HG02678 (cell line): ENCODE measurements at regions not wholly inside any gene's neighbourhood (a gene's known extent, or its start where the extent isn't known, plus 50 kb on each side); places are given as distances from the start of the nearest gene placed in this dataset.
"Not testable (repeated sequence)": the region's sequence is repeated elsewhere in the genome, so short reads cannot be mapped to it uniquely, and the experiment has no call there.

ENCODE experiments used
- ATAC-seq: cut with Tn5 transposase; IDR thresholded peaks from one replicate; pipeline ENCODE4 v1.9.1; 2021; ENCODE audit warnings: mild to moderate bottlenecking, moderate library complexity; ENCODE audit not compliant: unreplicated experiment

- not testable (repeated sequence) for ATAC-seq
Measured at GRCh38 chr1:120357046-120357445, 57.8 kb upstream of the NBPF8 start.

- not testable (repeated sequence) for ATAC-seq
Measured at GRCh38 chr1:120356170-120356569, 58.7 kb upstream of the NBPF8 start.

DNA sequence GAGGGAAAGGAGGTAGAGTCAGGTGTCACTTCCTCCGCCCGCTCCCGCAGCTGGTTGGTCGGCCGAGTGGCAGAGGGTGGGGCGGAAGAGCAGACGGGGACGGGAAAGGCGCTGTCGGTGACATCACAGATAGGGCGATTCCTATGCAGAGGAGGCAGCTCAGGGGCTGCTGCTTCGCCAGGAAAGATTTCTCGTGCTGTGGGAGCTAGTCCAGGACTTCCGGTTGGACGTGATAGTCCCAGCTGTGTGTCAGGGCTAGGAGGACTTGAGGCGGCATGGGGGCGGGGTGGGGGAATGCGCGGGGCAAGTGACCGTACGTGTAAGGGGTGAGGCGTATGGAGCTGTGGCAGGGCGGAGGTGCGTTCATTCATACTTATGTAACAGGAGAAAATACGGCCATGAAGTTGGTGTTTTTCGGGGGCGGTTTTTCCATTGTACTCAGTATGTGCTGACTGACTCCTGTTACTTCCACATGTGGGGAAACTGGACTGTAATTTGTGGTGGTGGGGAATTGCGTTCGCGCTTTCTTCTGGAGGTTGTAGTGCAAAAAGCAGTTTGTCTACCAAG lies 60.1 kb upstream of the NBPF8 start:
- peak; percentile 96 for ATAC-seq

- not testable (repeated sequence) for ATAC-seq
Measured at GRCh38 chr1:120342231-120343073, 72.4 kb upstream of the NBPF8 start.

DNA sequence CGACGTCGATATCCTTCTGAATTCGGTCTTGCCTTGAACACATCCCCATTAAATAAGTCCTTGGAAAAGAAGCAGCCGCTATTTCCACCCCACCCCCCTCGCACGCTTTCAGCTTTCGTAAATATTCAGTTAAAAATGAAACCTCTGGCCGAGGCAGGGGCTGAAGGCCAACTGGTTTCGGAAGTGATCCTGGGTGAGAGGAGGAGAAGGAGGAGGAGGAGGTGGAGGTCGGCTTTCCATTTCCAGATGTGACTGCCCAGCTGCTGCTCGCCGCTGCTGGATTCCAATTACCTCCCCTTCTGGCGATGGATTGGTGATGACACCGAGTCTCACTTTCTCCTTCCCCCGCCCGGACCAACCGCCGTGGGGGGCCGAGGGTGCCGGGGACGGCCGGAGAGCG lies 73.1 kb upstream of the NBPF8 start:
- not testable (repeated sequence) for ATAC-seq

- not testable (repeated sequence) for ATAC-seq
Measured at GRCh38 chr1:120340838-120341751, 73.7 kb upstream of the NBPF8 start.

DNA sequence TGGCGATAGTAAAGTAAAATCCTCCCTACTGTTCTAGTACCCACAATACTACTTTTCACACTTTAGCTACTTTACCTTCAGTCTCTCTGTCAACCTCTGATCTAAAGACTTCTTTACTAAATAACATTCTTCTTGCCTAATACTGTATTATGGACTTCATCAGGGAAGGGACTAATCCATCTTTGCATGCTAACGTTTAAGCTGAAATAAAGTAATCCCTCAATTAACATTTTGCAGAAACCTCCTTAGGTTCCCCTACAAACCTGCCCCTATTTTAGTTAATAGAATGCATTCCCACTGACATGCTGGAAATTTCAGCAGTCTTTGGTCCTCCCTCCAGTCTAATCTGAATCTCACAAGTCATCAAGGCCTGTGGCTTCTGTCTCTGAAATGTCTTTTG lies 99.1 kb upstream of the NBPF8 start:
- ATAC-seq = not testable (repeated sequence)

DNA sequence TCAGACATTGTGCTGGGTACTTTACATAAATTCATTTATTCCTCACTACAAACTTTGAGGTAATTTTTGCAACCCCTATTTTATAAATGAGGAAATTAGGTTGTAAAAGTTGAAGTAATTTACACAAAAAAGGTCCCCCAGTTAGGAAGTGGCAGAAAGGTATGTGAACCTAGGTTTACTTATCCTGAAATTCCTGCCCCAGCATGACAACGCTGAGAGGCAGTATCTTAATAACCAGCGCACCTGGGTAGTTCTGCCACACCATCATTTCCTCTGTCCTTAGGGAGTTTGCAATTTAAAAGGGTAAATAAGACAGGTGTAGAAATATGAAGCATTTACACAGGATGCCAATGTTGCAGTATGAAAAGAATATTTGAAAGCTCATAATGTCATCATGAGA lies 102.9 kb upstream of the NBPF8 start:
- not testable (repeated sequence) for ATAC-seq

DNA sequence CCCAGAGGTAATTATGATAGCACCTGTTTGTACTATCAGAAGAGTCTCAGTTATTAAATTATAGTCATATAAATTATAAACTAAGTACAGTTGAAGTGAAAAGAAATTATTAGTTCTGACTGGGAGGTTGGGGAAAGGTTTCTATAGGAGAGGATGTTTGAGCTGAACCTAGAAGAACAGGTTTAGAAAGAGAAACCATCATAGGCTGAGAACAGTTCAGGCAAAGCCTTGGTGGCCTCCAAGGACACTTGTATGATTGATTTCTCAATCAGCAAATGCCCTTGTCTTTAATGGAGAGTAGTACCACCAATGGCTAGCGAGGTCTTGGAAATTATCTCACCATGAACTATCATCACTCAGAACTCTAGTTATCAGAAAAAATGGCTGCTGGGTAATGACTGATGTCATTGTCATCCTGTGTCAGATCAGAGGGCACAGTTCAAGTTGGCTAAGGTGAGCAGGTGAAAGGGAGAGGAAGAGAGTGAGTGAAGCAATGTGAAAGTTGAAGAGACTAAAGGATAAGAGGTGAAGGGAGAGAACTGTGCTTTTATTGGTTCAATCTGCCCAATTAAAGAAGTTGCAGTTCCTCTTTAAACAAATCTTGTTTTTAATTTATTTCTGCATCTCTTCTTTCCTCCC lies 105.8 kb upstream of the NBPF8 start:
- ATAC-seq = not testable (repeated sequence)

DNA sequence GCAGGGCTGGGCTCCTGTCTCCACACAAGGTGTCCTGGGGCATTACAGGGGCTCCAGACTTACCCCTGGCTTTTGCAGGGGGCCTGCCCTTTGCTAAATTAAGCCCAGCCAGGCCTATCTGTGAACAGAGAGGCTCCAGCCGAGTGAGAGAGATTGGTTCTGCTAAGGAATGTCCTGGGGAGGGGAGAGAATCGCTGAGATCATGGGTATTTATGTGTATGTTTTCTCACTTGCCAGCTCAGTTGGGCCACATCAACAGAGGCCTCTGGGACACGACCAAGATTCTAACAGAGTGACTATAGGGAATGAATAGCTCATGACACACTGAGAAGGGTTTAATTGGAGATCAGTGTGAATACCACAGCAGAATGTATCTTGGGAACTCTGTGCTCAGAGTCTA lies 109.8 kb upstream of the NBPF8 start:
- ATAC-seq = not testable (repeated sequence)

GRCh38 chr1:120304341-120304740 lies 110.5 kb upstream of the NBPF8 start:
- not testable (repeated sequence) for ATAC-seq

DNA sequence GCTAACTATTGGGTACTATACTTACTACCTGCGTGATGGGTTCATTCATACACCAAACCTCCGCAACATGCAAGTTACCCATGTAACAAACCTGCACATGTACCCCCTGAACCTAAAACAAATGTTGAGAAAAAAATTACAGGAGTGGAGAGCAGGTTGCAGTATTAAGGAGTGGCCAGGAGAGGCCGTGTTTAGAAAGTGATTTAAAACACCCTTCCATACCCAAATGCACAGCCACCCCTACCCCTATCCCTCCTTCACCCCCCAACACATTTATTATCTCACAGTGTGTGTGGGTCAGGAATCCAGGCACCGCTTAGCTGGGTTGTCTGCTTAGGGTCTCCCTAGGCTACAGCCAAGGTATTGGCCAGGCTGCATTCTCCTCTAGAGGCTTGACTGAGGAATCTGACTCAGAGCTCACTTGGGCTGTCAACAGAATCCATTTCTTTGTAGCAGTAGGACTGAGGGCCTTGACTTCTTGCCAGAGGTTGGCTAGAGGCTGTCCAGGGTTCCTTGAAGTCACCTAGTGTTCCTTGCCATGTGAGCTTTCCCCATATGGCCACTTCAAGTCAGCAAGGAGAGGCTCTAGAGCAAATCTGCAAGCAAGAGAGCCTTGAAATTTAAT lies 115.3 kb upstream of the NBPF8 start:
- not testable (repeated sequence) for ATAC-seq

GRCh38 chr1:120298487-120298886 lies 116.3 kb upstream of the NBPF8 start:
- not testable (repeated sequence) for ATAC-seq

GRCh38 chr1:120297345-120297953 lies 117.4 kb upstream of the NBPF8 start:
- not testable (repeated sequence) for ATAC-seq

DNA sequence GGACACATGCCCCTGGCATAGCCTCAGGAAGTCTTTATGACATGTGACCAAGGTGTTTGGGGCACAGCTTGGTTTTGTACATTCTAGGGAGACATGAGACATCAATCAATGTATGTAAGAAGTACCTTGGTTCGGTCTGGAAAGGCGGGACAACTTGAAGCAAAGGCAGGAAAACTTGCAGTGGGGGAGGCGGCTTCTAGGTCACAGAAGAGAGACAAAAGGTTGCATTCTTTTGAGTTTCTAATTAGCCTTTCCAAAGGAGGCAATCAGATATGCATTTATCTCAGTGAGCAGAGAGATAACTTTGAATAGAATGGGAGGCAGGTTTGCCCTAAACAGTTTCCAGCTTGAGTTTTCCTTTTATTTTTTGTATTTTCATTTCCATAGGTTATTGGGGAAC lies 113.8 kb upstream of the SEC22B start:
- not testable (repeated sequence) for ATAC-seq

- not testable (repeated sequence) for ATAC-seq
Measured at GRCh38 chr1:120289601-120290074, 113.3 kb upstream of the SEC22B start.

- not testable (repeated sequence) for ATAC-seq
Measured at GRCh38 chr1:120288814-120289600, 112.7 kb upstream of the SEC22B start.

GRCh38 chr1:120288167-120288566 lies 111.8 kb upstream of the SEC22B start:
- ATAC-seq = not testable (repeated sequence)
